CD4-positive, alpha-beta T cell (primary cell): ENCODE measurements at regions not wholly inside any gene's neighbourhood (a gene's known extent, or its start where the extent isn't known, plus 50 kb on each side); places are given as distances from the start of the nearest gene placed in this dataset.

Experiments used
- ATAC-seq: fragments of 200-7000 bp; cut with Tn5 transposase; one replicate; pipeline ENCODE4 v1.10.0; 2022; ENCODE audit warnings: mild to moderate bottlenecking; ENCODE audit not compliant: poor library complexity
- CTCF ChIA-PET: fragments of 350-600 bp; sonication (Branson Sonifier 250); formaldehyde crosslinking; loops from one replicate; lab custom pipeline; 2021; ENCODE audit warnings: antibody characterized with exemption, inconsistent platforms; lab: Charles Lee
- POLR2A ChIA-PET: fragments of 350-600 bp; sonication (Branson Sonifier 250); formaldehyde crosslinking; loops from one replicate; lab custom pipeline; 2021; ENCODE audit warnings: antibody characterized with exemption, inconsistent platforms; lab: Charles Lee
- DNase-seq, 14 experiments: peaks; one replicate each; pipeline ENCODE4 v3.0.0-alpha.2; 2013 to 2020; ENCODE audit warnings: mixed read lengths in 2 of 14
- H3K27ac ChIP-seq, 2 donors: one replicate each; pipeline versions ENCODE4 v1.5.1 to v1.7.0; 2013; ENCODE audit warnings: low read length in 2 of 2, low read depth in 1 of 2, mild to moderate bottlenecking in 1 of 2
- H3K27me3 ChIP-seq, 2 experiments: 1 replicate in 1 of 2; 2 replicates in 1 of 2; pipeline versions ENCODE4 v1.6.1 to v1.7.0; 2013; ENCODE audit warnings: low read length in 2 of 2, control low read depth in 1 of 2, mild to moderate bottlenecking in 1 of 2, moderate library complexity in 1 of 2; ENCODE audit not compliant: insufficient read depth in 2 of 2, control insufficient read depth in 1 of 2
- H3K36me3 ChIP-seq: one replicate; pipeline ENCODE4 v1.6.1; 2013; ENCODE audit warnings: low read length, control low read depth; ENCODE audit not compliant: insufficient read depth
- H3K4me1 ChIP-seq: one replicate; pipeline ENCODE4 v1.6.1; 2013; ENCODE audit warnings: low read length, control low read depth; ENCODE audit not compliant: insufficient read depth
- H3K4me3 ChIP-seq: one replicate; pipeline ENCODE4 v1.5.1; 2013; ENCODE audit warnings: mild to moderate bottlenecking, low read length, moderate library complexity
- H3K9me3 ChIP-seq, 2 experiments: 1 replicate in 1 of 2; 2 replicates in 1 of 2; pipeline versions ENCODE4 v1.6.1 to v1.7.0; 2013; ENCODE audit warnings: low read length in 2 of 2, mild to moderate bottlenecking in 2 of 2, control low read depth in 1 of 2, moderate library complexity in 1 of 2; ENCODE audit not compliant: control insufficient read depth in 1 of 2, insufficient read depth in 1 of 2
- H3K27ac Mint-ChIP-seq: one replicate; pipeline ENCODE4 v1.8.0; 2020; ENCODE audit warnings: mixed read lengths
- H3K27me3 Mint-ChIP-seq: one replicate; pipeline ENCODE4 v1.8.0; 2021; ENCODE audit warnings: mixed read lengths
- H3K36me3 Mint-ChIP-seq: one replicate; pipeline ENCODE4 v1.8.0; 2021; ENCODE audit warnings: low read depth, mixed read lengths
- H3K4me1 Mint-ChIP-seq: one replicate; pipeline ENCODE4 v1.8.0; 2021; ENCODE audit warnings: low read depth, mixed read lengths
- H3K4me3 Mint-ChIP-seq: one replicate; pipeline ENCODE4 v1.8.0; 2020; ENCODE audit warnings: mild to moderate bottlenecking, mixed read lengths
- H3K9me3 Mint-ChIP-seq: one replicate; pipeline ENCODE4 v1.8.0; 2020; ENCODE audit warnings: mixed read lengths
- CTCF ChIP-seq: fragments of 200-600 bp; IDR thresholded peaks from one replicate; pipeline ENCODE4 v1.8.0; 2022; ENCODE audit warnings: antibody characterized with exemption, mild to moderate bottlenecking
- intact Hi-C, 2 experiments: fragments of 100-400 bp; cut with DNase I in 1 of 2; cut with micrococcal nuclease in 1 of 2; formaldehyde crosslinking; loops; one replicate each; pipeline versions ENCODE4 v1.15.1 to v1.9.0; 2023 to 2025; cut with DNase I, micrococcal nuclease

GRCh38 chr13:53466576-53466975 lies 438.0 kb downstream of the OLFM4 start:
- Mint-ChIP-seq H3K4me3 (no peak overlapping the region), H3K9me3 (peaks cover 5% of the 10 kb centered on the region), H3K27ac (no peak overlapping the region), H3K27me3 (no peaks in the 10 kb centered on the region), H3K36me3 (no peaks in the 10 kb centered on the region), H3K4me1 (no peaks in the 10 kb centered on the region)
- no peak for TF ChIP-seq CTCF
- H3K27ac ChIP-seq: no peak overlapping the region
- no peak for DNase-seq
- ChIA-PET POLR2A (no interaction called here), CTCF (no interaction called here)
- no peaks in the 10 kb centered on the region for H3K36me3 ChIP-seq
- no peaks in the 10 kb centered on the region for H3K9me3 ChIP-seq
- no peak for ATAC-seq
- H3K4me1 ChIP-seq: no peaks in the 10 kb centered on the region
- intact Hi-C loops: no loop called here
- H3K4me3 ChIP-seq: no peak overlapping the region
- no peaks in the 10 kb centered on the region for H3K27me3 ChIP-seq

GRCh38 chr13:53473397-53473796 lies 444.8 kb downstream of the OLFM4 start:
- POLR2A ChIA-PET: no interaction called here
- CTCF ChIA-PET: no interaction called here
- no peak overlapping the region for H3K4me3 Mint-ChIP-seq
- H3K27ac Mint-ChIP-seq: no peak overlapping the region
- no peaks in the 10 kb centered on the region for H3K4me1 ChIP-seq
- H3K27me3 ChIP-seq: no peaks in the 10 kb centered on the region
- intact Hi-C loops: no loop called here
- H3K9me3 ChIP-seq: no peaks in the 10 kb centered on the region
- peaks cover 10% of the 10 kb centered on the region for H3K9me3 Mint-ChIP-seq
- no peaks in the 10 kb centered on the region for H3K36me3 ChIP-seq
- H3K27me3 Mint-ChIP-seq: no peaks in the 10 kb centered on the region
- no peak overlapping the region for H3K4me3 ChIP-seq
- H3K27ac ChIP-seq: no peak overlapping the region
- no peak for TF ChIP-seq CTCF
- no peaks in the 10 kb centered on the region for H3K36me3 Mint-ChIP-seq
- ATAC-seq (no peak), DNase-seq (no peak)
- no peaks in the 10 kb centered on the region for H3K4me1 Mint-ChIP-seq

- CTCF ChIA-PET: no interaction called here
- Mint-ChIP-seq H3K27ac (no peak overlapping the region), H3K36me3 (no peaks in the 10 kb centered on the region), H3K4me1 (no peaks in the 10 kb centered on the region), H3K4me3 (no peak overlapping the region), H3K9me3 (peaks cover 12% of the 10 kb centered on the region), H3K27me3 (no peaks in the 10 kb centered on the region)
- TF ChIP-seq CTCF: no peak
- ATAC-seq (no peak), DNase-seq (no peak)
- H3K4me3 ChIP-seq: no peak overlapping the region
- POLR2A ChIA-PET: no interaction called here
- H3K9me3 ChIP-seq: no peaks in the 10 kb centered on the region
- intact Hi-C loops: no loop called here
- no peaks in the 10 kb centered on the region for H3K36me3 ChIP-seq
- H3K4me1 ChIP-seq: no peaks in the 10 kb centered on the region
- H3K27me3 ChIP-seq: no peaks in the 10 kb centered on the region
- H3K27ac ChIP-seq: no peak overlapping the region
These were observed 446.3 kb downstream of the OLFM4 start for GRCh38 chr13:53474878-53475277.
